Fibroblast of lung (primary cell): ENCODE measurements at regions not wholly inside any gene's neighbourhood (a gene's known extent, or its start where the extent isn't known, plus 50 kb on each side); places are given as distances from the start of the nearest gene placed in this dataset.

Source experiments
- DNase-seq, 2 donors: peaks; one replicate each; pipeline versions ENCODE4 v3.0.0 to v3.0.0-alpha.2; 2010; ENCODE audit warnings: low read depth in 2 of 2
- H2AFZ ChIP-seq: 2 replicates; pipeline ENCODE4 v1.5.1; 2012; ENCODE audit warnings: low read length, control low read depth, inconsistent platforms
- H3K27ac ChIP-seq: 2 replicates; pipeline ENCODE4 v1.5.1; 2011; ENCODE audit warnings: low read length, control low read depth; ENCODE audit not compliant: insufficient read depth
- H3K27me3 ChIP-seq: 2 replicates; pipeline ENCODE4 v1.5.1; 2011; ENCODE audit warnings: mild to moderate bottlenecking, low read length; ENCODE audit not compliant: control insufficient read depth, insufficient read depth
- H3K36me3 ChIP-seq: 2 replicates; pipeline ENCODE4 v1.5.1; 2011; ENCODE audit warnings: low read length; ENCODE audit not compliant: control insufficient read depth, insufficient read depth
- H3K4me1 ChIP-seq: 2 replicates; pipeline ENCODE4 v1.5.1; 2011; ENCODE audit warnings: low read length; ENCODE audit not compliant: control insufficient read depth, insufficient read depth; ENCODE audit errors: extremely low read depth
- H3K4me2 ChIP-seq: 2 replicates; pipeline ENCODE4 v1.5.1; 2011; ENCODE audit warnings: low read length, control low read depth; ENCODE audit not compliant: insufficient read depth; ENCODE audit errors: extremely low read depth
- H3K4me3 ChIP-seq, 4 experiments: fragments of 200-600 bp in 1 of 4; sonication (generic) in 1 of 4; replicated peaks in 1 of 4; 2 replicates each; pipeline ENCODE4 v1.5.1; 2011 to 2016; ENCODE audit warnings: low read length in 4 of 4, low read depth in 3 of 4, mild to moderate bottlenecking in 3 of 4, control low read depth in 2 of 4, inconsistent platforms in 1 of 4, mixed read lengths in 1 of 4; ENCODE audit not compliant: insufficient read depth in 1 of 4; ENCODE audit errors: control extremely low read depth in 1 of 4
- H3K79me2 ChIP-seq: 2 replicates; pipeline ENCODE4 v1.5.1; 2012; ENCODE audit warnings: mild to moderate bottlenecking, low read length, inconsistent platforms; ENCODE audit not compliant: control insufficient read depth, insufficient read depth
- H3K9ac ChIP-seq: 2 replicates; pipeline ENCODE4 v1.5.1; 2011; ENCODE audit warnings: mild to moderate bottlenecking, low read length, control low read depth; ENCODE audit not compliant: insufficient read depth
- H3K9me3 ChIP-seq: 2 replicates; pipeline ENCODE4 v1.5.1; 2012; ENCODE audit warnings: low read depth, low read length; ENCODE audit not compliant: control insufficient read depth, insufficient read depth
- H4K20me1 ChIP-seq: 2 replicates; pipeline ENCODE4 v1.5.1; 2011; ENCODE audit warnings: low read length; ENCODE audit not compliant: control insufficient read depth, insufficient read depth; ENCODE audit errors: extremely low read depth
- EZH2 ChIP-seq: IDR thresholded peaks from 2 replicates; pipeline ENCODE4 v1.5.1; 2012; ENCODE audit warnings: low read length, control low read depth, mild to moderate bottlenecking; ENCODE audit errors: missing control alignments
- TF ChIP-seq, protein P1 (sequence below), 2 donors: IDR thresholded peaks in 1 of 2; conservative IDR thresholded peaks in 1 of 2; 1 replicate in 1 of 2; 2 replicates in 1 of 2; pipeline ENCODE4 v1.5.1; 2011 to 2012; ENCODE audit warnings: low read length in 2 of 2, control low read depth in 1 of 2, inconsistent platforms in 1 of 2, low read depth in 1 of 2, mild to moderate bottlenecking in 1 of 2

DNA sequence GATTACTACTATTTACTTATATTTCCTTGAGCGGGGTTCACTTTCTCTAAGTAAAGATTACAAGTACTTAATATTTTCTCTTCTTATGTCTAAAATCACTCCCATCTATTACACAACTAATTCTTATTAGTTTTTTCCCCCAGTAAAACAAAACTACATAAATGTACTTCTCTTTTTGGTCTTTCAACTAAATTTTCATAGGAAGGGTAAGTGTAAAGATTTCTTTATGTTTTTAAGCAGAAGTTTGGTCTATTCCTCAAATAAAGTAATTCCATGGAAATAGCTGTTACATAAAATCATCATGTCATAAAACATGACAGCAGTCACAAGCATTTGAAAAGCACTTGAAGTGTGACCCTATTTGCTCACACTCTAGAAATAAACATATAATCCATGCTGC is 249.0 kb downstream of the ZEB2 start:
- TF ChIP-seq EZH2 = no peak
- no peaks in the 10 kb centered on the region for H3K36me3 ChIP-seq

GRCh38 chr2:144268036-144268678 is 251.8 kb downstream of the ZEB2 start:
- Histone ChIP-seq H3K4me3 (no peak overlapping the region), H3K4me1 (no peaks in the 10 kb centered on the region), H3K36me3 (no peaks in the 10 kb centered on the region), H2AFZ (no peak overlapping the region), H4K20me1 (no peaks in the 10 kb centered on the region), H3K9ac (no peak overlapping the region), H3K9me3 (no peaks in the 10 kb centered on the region), H3K4me2 (no peak overlapping the region), H3K79me2 (no peaks in the 10 kb centered on the region), H3K27me3 (no peaks in the 10 kb centered on the region), H3K27ac (no peak overlapping the region)
- DNase-seq = no peak
- no peak for TF ChIP-seq EZH2
- TF ChIP-seq, protein P1, sequence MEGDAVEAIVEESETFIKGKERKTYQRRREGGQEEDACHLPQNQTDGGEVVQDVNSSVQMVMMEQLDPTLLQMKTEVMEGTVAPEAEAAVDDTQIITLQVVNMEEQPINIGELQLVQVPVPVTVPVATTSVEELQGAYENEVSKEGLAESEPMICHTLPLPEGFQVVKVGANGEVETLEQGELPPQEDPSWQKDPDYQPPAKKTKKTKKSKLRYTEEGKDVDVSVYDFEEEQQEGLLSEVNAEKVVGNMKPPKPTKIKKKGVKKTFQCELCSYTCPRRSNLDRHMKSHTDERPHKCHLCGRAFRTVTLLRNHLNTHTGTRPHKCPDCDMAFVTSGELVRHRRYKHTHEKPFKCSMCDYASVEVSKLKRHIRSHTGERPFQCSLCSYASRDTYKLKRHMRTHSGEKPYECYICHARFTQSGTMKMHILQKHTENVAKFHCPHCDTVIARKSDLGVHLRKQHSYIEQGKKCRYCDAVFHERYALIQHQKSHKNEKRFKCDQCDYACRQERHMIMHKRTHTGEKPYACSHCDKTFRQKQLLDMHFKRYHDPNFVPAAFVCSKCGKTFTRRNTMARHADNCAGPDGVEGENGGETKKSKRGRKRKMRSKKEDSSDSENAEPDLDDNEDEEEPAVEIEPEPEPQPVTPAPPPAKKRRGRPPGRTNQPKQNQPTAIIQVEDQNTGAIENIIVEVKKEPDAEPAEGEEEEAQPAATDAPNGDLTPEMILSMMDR (conservative IDR thresholded peaks at IDR 0.05 in 1 of 2, IDR thresholded peaks at IDR 0.05 in 1 of 2; ENCODE audit: low read depth in 1 of 2, low read length in 2 of 2) = no peak

More for the DNA sequence above, 249.0 kb downstream of the ZEB2 start:
- Histone ChIP-seq H4K20me1 (no peaks in the 10 kb centered on the region), H3K4me3 (no peak overlapping the region), H3K27ac (no peak overlapping the region), H3K4me1 (no peaks in the 10 kb centered on the region), H2AFZ (no peak overlapping the region), H3K27me3 (no peaks in the 10 kb centered on the region), H3K4me2 (no peak overlapping the region), H3K9ac (no peak overlapping the region), H3K79me2 (no peaks in the 10 kb centered on the region), H3K9me3 (no peaks in the 10 kb centered on the region)
- no peak for DNase-seq

GRCh38 chr2:144267239-144267638 is 252.7 kb downstream of the ZEB2 start:
- TF ChIP-seq, protein P1 (conservative IDR thresholded peaks at IDR 0.05 in 1 of 2, IDR thresholded peaks at IDR 0.05 in 1 of 2; ENCODE audit: low read depth in 1 of 2, low read length in 2 of 2) = no peak
- no peak for TF ChIP-seq EZH2
- no peak for DNase-seq

More at GRCh38 chr2:144267239-144267638, 252.7 kb downstream of the ZEB2 start:
- Histone ChIP-seq H3K9me3 (no peaks in the 10 kb centered on the region), H3K36me3 (no peaks in the 10 kb centered on the region), H3K9ac (no peak overlapping the region), H3K27ac (no peak overlapping the region), H3K27me3 (no peaks in the 10 kb centered on the region), H3K4me2 (no peak overlapping the region), H3K79me2 (no peaks in the 10 kb centered on the region), H3K4me3 (no peak overlapping the region), H4K20me1 (no peaks in the 10 kb centered on the region), H2AFZ (no peak overlapping the region), H3K4me1 (no peaks in the 10 kb centered on the region)
